Thyroid gland (tissue), 4 donors: ENCODE measurements at regions not wholly inside any gene's neighbourhood (a gene's known extent, or its start where the extent isn't known, plus 50 kb on each side); places are given as distances from the start of the nearest gene placed in this dataset.
"Not testable (repeated sequence)": the region's sequence is repeated elsewhere in the genome, so short reads cannot be mapped to it uniquely, and the experiment has no call there.

Experiments
- DNase-seq, 2 donors: peaks; one replicate each; pipeline ENCODE4 v3.0.0-alpha.2; 2019
- H3K27ac ChIP-seq, 3 donors: fragments of 200-600 bp; sonication (generic); 1 replicate in 2 of 3; 2 replicates in 1 of 3; pipeline ENCODE4 v1.5.1; 2016 to 2019; ENCODE audit warnings: mild to moderate bottlenecking in 1 of 3, moderate library complexity in 1 of 3
- H3K27me3 ChIP-seq: fragments of 200-600 bp; sonication (generic); one replicate; pipeline ENCODE4 v1.5.1; 2019
- H3K36me3 ChIP-seq, 2 donors: fragments of 200-600 bp; sonication (generic); one replicate each; pipeline ENCODE4 v1.5.1; 2016 to 2019
- H3K4me1 ChIP-seq, 2 donors: fragments of 200-600 bp; sonication (generic); one replicate each; pipeline ENCODE4 v1.5.1; 2017 to 2019
- H3K4me3 ChIP-seq, 3 donors: fragments of 200-600 bp; sonication (generic); replicated peaks in 1 of 3; 1 replicate in 2 of 3; 2 replicates in 1 of 3; pipeline ENCODE4 v1.5.1; 2016; ENCODE audit warnings: mild to moderate bottlenecking in 1 of 3
- H3K9me3 ChIP-seq: fragments of 200-600 bp; sonication (generic); one replicate; pipeline ENCODE4 v1.5.1; 2017
- POLR2A ChIP-seq, 2 donors: fragments of 450-650 bp; IDR thresholded peaks; one replicate each; pipeline ENCODE4 v1.6.1; 2017; ENCODE audit warnings: antibody characterized with exemption in 2 of 2, mild to moderate bottlenecking in 2 of 2, moderate library complexity in 1 of 2
- WGBS, 2 donors: methylation state at CpG; one replicate each; pipeline ENCODE4 v1.1.5; 2017; 5-methylcytosine and 5-hydroxymethylcytosine counted together
- intact Hi-C: fragments of 100-400 bp; cut with DNase I; formaldehyde crosslinking; loops from one replicate; pipeline ENCODE4 v1.15.1; 2023
- TF ChIP-seq, protein P1 (sequence below), 6 experiments: fragments of 200-600 bp in 3 of 6; fragments of 450-650 bp in 3 of 6; sonication (generic) in 3 of 6; IDR thresholded peaks; one replicate each; pipeline ENCODE4 v1.5.1; 2016 to 2019; ENCODE audit warnings: antibody characterized with exemption in 6 of 6, mild to moderate bottlenecking in 2 of 6, inconsistent platforms in 1 of 6, moderate library complexity in 1 of 6

GRCh38 chr2:34161549-34161948 lies 562.5 kb upstream of the FAM98A start:
- DNase-seq, result no peak
- intact Hi-C loops, result no loop called here
- no peaks in the 10 kb centered on the region for H3K4me1 ChIP-seq
- TF ChIP-seq, protein P1, sequence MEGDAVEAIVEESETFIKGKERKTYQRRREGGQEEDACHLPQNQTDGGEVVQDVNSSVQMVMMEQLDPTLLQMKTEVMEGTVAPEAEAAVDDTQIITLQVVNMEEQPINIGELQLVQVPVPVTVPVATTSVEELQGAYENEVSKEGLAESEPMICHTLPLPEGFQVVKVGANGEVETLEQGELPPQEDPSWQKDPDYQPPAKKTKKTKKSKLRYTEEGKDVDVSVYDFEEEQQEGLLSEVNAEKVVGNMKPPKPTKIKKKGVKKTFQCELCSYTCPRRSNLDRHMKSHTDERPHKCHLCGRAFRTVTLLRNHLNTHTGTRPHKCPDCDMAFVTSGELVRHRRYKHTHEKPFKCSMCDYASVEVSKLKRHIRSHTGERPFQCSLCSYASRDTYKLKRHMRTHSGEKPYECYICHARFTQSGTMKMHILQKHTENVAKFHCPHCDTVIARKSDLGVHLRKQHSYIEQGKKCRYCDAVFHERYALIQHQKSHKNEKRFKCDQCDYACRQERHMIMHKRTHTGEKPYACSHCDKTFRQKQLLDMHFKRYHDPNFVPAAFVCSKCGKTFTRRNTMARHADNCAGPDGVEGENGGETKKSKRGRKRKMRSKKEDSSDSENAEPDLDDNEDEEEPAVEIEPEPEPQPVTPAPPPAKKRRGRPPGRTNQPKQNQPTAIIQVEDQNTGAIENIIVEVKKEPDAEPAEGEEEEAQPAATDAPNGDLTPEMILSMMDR (IDR thresholded peaks at IDR 0.05), result no peak
- H3K9me3 ChIP-seq, result no peaks in the 10 kb centered on the region
- no peak overlapping the region for H3K4me3 ChIP-seq
- no peaks in the 10 kb centered on the region for H3K27me3 ChIP-seq
- 90% methylated on average over 3 of the region's 3 CpGs for WGBS, 2 donors
- H3K27ac ChIP-seq, result no peak overlapping the region
- H3K36me3 ChIP-seq, result no peaks in the 10 kb centered on the region

- DNase-seq, result no peak
- WGBS, 2 donors, result 82 to 94% methylated on average over 2 of the region's 2 CpGs
- no peak overlapping the region for H3K4me3 ChIP-seq
- H3K4me1 ChIP-seq, result no peaks in the 10 kb centered on the region
- H3K27me3 ChIP-seq, result no peaks in the 10 kb centered on the region
- intact Hi-C loops, result no loop called here
- H3K36me3 ChIP-seq, result no peaks in the 10 kb centered on the region
- no peaks in the 10 kb centered on the region for H3K9me3 ChIP-seq
- H3K27ac ChIP-seq, result no peak overlapping the region
- TF ChIP-seq, protein P1 (IDR thresholded peaks at IDR 0.05), result no peak
- no peak for TF ChIP-seq POLR2A (IDR thresholded peaks at IDR 0.05)
Observed at GRCh38 chr2:34159901-34160300, 560.8 kb upstream of the FAM98A start.

GRCh38 chr2:34153484-34153883 lies 554.4 kb upstream of the FAM98A start:
- Histone ChIP-seq H3K4me3 (no peak overlapping the region), H3K36me3 (no peaks in the 10 kb centered on the region), H3K27me3 (no peaks in the 10 kb centered on the region), H3K27ac (no peak overlapping the region), H3K9me3 (no peaks in the 10 kb centered on the region), H3K4me1 (no peaks in the 10 kb centered on the region)
- 84 to 87% methylated on average over 1 of the region's 1 CpG for WGBS, 2 donors
- intact Hi-C loops, result no loop called here
- no peak for DNase-seq
- no peak for TF ChIP-seq POLR2A (IDR thresholded peaks at IDR 0.05)
- TF ChIP-seq, protein P1 (IDR thresholded peaks at IDR 0.05), result no peak

- no peak overlapping the region for H3K27ac ChIP-seq
- intact Hi-C loops, result no loop called here
- no peaks in the 10 kb centered on the region for H3K9me3 ChIP-seq
- no peak overlapping the region for H3K4me3 ChIP-seq
- no peak for DNase-seq
- H3K27me3 ChIP-seq, result no peaks in the 10 kb centered on the region
- H3K36me3 ChIP-seq, result no peaks in the 10 kb centered on the region
- WGBS, 2 donors, result 98 to 100% methylated on average over 2 to 7 of the region's 8 CpGs
- H3K4me1 ChIP-seq, result no peaks in the 10 kb centered on the region
- no peak for TF ChIP-seq POLR2A (IDR thresholded peaks at IDR 0.05)
- TF ChIP-seq, protein P1 (IDR thresholded peaks at IDR 0.05), result no peak
Observed at GRCh38 chr2:34147780-34148179, 548.7 kb upstream of the FAM98A start.

- intact Hi-C loops, result no loop called here
- TF ChIP-seq, protein P1 (IDR thresholded peaks at IDR 0.05), result no peak
- TF ChIP-seq POLR2A (IDR thresholded peaks at IDR 0.05), result no peak
- no peak overlapping the region for H3K27ac ChIP-seq
- H3K4me1 ChIP-seq, result no peaks in the 10 kb centered on the region
- 67 to 75% methylated on average over 1 of the region's 1 CpG for WGBS, 2 donors
- no peaks in the 10 kb centered on the region for H3K36me3 ChIP-seq
- H3K27me3 ChIP-seq, result no peaks in the 10 kb centered on the region
- no peak for DNase-seq
- no peak overlapping the region for H3K4me3 ChIP-seq
- H3K9me3 ChIP-seq, result no peaks in the 10 kb centered on the region
Observed at GRCh38 chr2:34143149-34143548, 544.0 kb upstream of the FAM98A start.

DNA sequence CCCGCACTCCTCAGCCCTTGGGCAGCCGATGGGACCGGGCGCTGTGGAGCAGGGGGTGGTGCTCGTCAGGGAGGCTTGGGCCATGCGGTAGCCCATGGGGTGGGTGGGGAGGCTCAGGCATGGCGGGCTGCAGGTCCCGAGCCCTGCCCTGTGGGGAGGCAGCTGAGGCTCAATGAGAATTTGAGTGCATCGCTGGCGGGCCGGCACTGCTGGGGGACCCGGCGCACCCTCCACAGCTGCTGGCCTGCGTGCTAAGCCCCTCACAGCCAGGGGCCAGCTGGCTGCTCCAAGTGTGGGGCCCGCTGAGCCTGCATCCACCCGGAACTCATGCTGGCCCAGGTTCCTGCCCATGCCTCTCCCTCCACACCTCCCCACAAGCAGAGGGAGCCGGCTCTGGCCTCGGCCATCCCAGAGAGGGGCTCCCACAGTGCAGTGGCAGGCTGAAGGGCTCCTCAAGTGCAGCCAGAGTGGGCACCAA lies 543.5 kb upstream of the FAM98A start:
- H3K4me1 ChIP-seq, intact Hi-C loops, H3K27ac ChIP-seq, DNase-seq, H3K9me3 ChIP-seq, H3K27me3 ChIP-seq, H3K36me3 ChIP-seq, H3K4me3 ChIP-seq: not testable (repeated sequence)
- WGBS, 2 donors, result 94 to 97% methylated on average over 14 to 17 of the region's 18 CpGs

GRCh38 chr2:34133065-34133464 lies 534.0 kb upstream of the FAM98A start:
- H3K27ac ChIP-seq, H3K4me1 ChIP-seq, H3K4me3 ChIP-seq, H3K27me3 ChIP-seq, DNase-seq, H3K36me3 ChIP-seq, H3K9me3 ChIP-seq, intact Hi-C loops: not testable (repeated sequence)
- WGBS, 2 donors, result 100% methylated on average over 4 of the region's 24 CpGs; no CpG with 5 or more reads in 1 of the 2 donors
